ENCODE measurements at regions not wholly inside any gene's neighbourhood (a gene's known extent, or its start where the extent isn't known, plus 50 kb on each side); places are given as distances from the start of the nearest gene placed in this dataset.

GRCh38 chr2:181776336-181776735, 96.0 kb upstream of the NEUROD1 start:
- in situ Hi-C loops (cut with HindIII; ENCODE audit: low pct_unique_long_range_greater_than_20kb, low sequenced_read_pairs), result no loop called here
- DNase-seq (ENCODE audit: low read depth in 1 of 2, low spot score in 1 of 2), result no peak
- no peak for TF ChIP-seq JUND (IDR thresholded peaks at IDR 0.05; ENCODE audit: low read depth)

- in situ Hi-C loops (cut with HindIII; ENCODE audit: low pct_unique_long_range_greater_than_20kb, low sequenced_read_pairs), result no loop called here
- no peak for DNase-seq (ENCODE audit: low read depth in 1 of 2, low spot score in 1 of 2)
- no peak for TF ChIP-seq JUND (IDR thresholded peaks at IDR 0.05; ENCODE audit: low read depth)
Measured at GRCh38 chr2:181777734-181778133, 97.4 kb upstream of the NEUROD1 start.

GRCh38 chr2:181778621-181779201, 98.4 kb upstream of the NEUROD1 start:
- in situ Hi-C loops (cut with HindIII; ENCODE audit: low pct_unique_long_range_greater_than_20kb, low sequenced_read_pairs), result no loop called here
- TF ChIP-seq JUND (IDR thresholded peaks at IDR 0.05; ENCODE audit: low read depth), result no peak

GRCh38 chr2:181779288-181780021, 99.1 kb upstream of the NEUROD1 start:
- no peak for TF ChIP-seq JUND (IDR thresholded peaks at IDR 0.05; ENCODE audit: low read depth)
- in situ Hi-C loops (cut with HindIII; ENCODE audit: low pct_unique_long_range_greater_than_20kb, low sequenced_read_pairs), result no loop called here
- no peak for DNase-seq (ENCODE audit: low read depth in 1 of 2, low spot score in 1 of 2)

More at GRCh38 chr2:181778621-181779201, 98.4 kb upstream of the NEUROD1 start:
- DNase-seq (ENCODE audit: low read depth in 1 of 2, low spot score in 1 of 2), result no peak

- peak in 1 of 2 experiments; percentile 59 for DNase-seq (ENCODE audit: low read depth in 1 of 2, low spot score in 1 of 2)
- in situ Hi-C loops (cut with HindIII; ENCODE audit: low pct_unique_long_range_greater_than_20kb, low sequenced_read_pairs), result no loop called here
- TF ChIP-seq JUND (IDR thresholded peaks at IDR 0.05; ENCODE audit: low read depth), result no peak
Measured at GRCh38 chr2:181780047-181780651, 99.8 kb upstream of the NEUROD1 start.

- no peak for TF ChIP-seq JUND (IDR thresholded peaks at IDR 0.05; ENCODE audit: low read depth)
- no peak for DNase-seq (ENCODE audit: low read depth in 1 of 2, low spot score in 1 of 2)
- in situ Hi-C loops (cut with HindIII; ENCODE audit: low pct_unique_long_range_greater_than_20kb, low sequenced_read_pairs), result no loop called here
Measured at GRCh38 chr2:181780657-181781056, 100.3 kb upstream of the NEUROD1 start.

GRCh38 chr2:181781078-181781786, 100.9 kb upstream of the NEUROD1 start:
- TF ChIP-seq JUND (IDR thresholded peaks at IDR 0.05; ENCODE audit: low read depth), result no peak
- DNase-seq (ENCODE audit: low read depth in 1 of 2, low spot score in 1 of 2), result no peak
- in situ Hi-C loops (cut with HindIII; ENCODE audit: low pct_unique_long_range_greater_than_20kb, low sequenced_read_pairs), result no loop called here

GRCh38 chr2:181782660-181783059, 102.3 kb upstream of the NEUROD1 start:
- in situ Hi-C loops (cut with HindIII; ENCODE audit: low pct_unique_long_range_greater_than_20kb, low sequenced_read_pairs), result no loop called here
- DNase-seq (ENCODE audit: low read depth in 1 of 2, low spot score in 1 of 2), result no peak

GRCh38 chr2:181784556-181784955, 104.2 kb upstream of the NEUROD1 start:
- no peak for DNase-seq (ENCODE audit: low read depth in 1 of 2, low spot score in 1 of 2)
- no peak for TF ChIP-seq JUND (IDR thresholded peaks at IDR 0.05; ENCODE audit: low read depth)
- in situ Hi-C loops (cut with HindIII; ENCODE audit: low pct_unique_long_range_greater_than_20kb, low sequenced_read_pairs), result no loop called here

More at GRCh38 chr2:181782660-181783059, 102.3 kb upstream of the NEUROD1 start:
- no peak for TF ChIP-seq JUND (IDR thresholded peaks at IDR 0.05; ENCODE audit: low read depth)

GRCh38 chr2:181785691-181786344, 105.5 kb upstream of the NEUROD1 start:
- in situ Hi-C loops (cut with HindIII; ENCODE audit: low pct_unique_long_range_greater_than_20kb, low sequenced_read_pairs), result no loop called here
- DNase-seq (ENCODE audit: low read depth in 1 of 2, low spot score in 1 of 2), result no peak
- TF ChIP-seq JUND (IDR thresholded peaks at IDR 0.05; ENCODE audit: low read depth), result no peak

GRCh38 chr2:181786371-181787228, 104.9 kb upstream of the ITPRID2 start:
- in situ Hi-C loops (cut with HindIII; ENCODE audit: low pct_unique_long_range_greater_than_20kb, low sequenced_read_pairs), result no loop called here
- DNase-seq (ENCODE audit: low read depth in 1 of 2, low spot score in 1 of 2), result no peak
- no peak for TF ChIP-seq JUND (IDR thresholded peaks at IDR 0.05; ENCODE audit: low read depth)

Measured in T47D (cell line).